ENCODE measurements at regions not wholly inside any gene's neighbourhood (a gene's known extent, or its start where the extent isn't known, plus 50 kb on each side); places are given as distances from the start of the nearest gene placed in this dataset.

- TF ChIP-seq EZH2 (IDR thresholded peaks at IDR 0.05; ENCODE audit: insufficient read depth, poor library complexity, severe bottlenecking) (peak; percentile 32), EZH2phosphoT487 (IDR thresholded peaks at IDR 0.05; ENCODE audit: insufficient read depth, low read depth) (0 out of 2 replicates have a peak, but pooled peaks have one; percentile 79)
Observed at GRCh38 chr15:96410175-96411055, 79.9 kb downstream of the NR2F2 start.

Data from GM23248 (cell line).